GM18517 (cell line): ENCODE measurements at regions not wholly inside any gene's neighbourhood (a gene's known extent, or its start where the extent isn't known, plus 50 kb on each side); places are given as distances from the start of the nearest gene placed in this dataset.
"Not testable (repeated sequence)": the region's sequence is repeated elsewhere in the genome, so short reads cannot be mapped to it uniquely, and the experiment has no call there.

Source experiments
- ATAC-seq: cut with Tn5 transposase; IDR thresholded peaks from one replicate; pipeline ENCODE4 v1.9.1; 2021; ENCODE audit warnings: mild to moderate bottlenecking, moderate library complexity; ENCODE audit not compliant: unreplicated experiment

DNA sequence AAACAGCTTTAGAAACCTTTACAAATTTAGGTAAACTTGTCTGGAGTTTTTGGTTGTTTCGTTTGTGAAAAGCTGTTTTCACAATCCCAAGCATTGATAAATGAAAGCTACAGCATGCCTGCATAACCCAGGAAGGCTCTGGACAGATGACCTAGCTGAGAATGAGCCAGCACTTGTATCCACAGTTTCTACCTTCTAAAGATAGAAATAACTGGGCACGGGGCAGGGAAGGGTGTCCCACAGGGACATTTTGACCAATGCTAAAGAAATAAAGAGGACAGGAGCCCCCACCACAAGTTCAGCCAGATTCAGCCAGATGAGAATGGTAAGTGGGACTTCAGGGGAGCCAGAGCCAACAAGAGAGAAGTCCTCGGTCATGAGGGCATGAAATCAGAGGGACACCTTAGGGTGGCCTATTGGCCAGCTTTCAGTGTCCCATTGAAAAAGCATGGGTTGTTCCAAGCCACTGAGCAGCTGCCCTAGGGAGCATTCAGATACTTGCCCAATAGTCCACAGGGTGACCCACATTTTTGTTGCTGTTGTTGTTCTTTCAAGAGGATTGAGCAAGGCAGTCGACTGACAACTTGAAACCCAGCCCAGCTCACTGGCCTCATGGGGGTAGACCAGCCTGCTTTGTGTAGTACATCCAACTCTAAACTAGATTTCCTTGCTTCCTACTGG, 140.3 kb upstream of the NUDT4 start:
- no peak for ATAC-seq

GRCh38 chr12:93238512-93239262, 139.0 kb upstream of the NUDT4 start:
- not testable (repeated sequence) for ATAC-seq

- not testable (repeated sequence) for ATAC-seq
Measured at GRCh38 chr12:93239789-93240188, 137.9 kb upstream of the NUDT4 start.

DNA sequence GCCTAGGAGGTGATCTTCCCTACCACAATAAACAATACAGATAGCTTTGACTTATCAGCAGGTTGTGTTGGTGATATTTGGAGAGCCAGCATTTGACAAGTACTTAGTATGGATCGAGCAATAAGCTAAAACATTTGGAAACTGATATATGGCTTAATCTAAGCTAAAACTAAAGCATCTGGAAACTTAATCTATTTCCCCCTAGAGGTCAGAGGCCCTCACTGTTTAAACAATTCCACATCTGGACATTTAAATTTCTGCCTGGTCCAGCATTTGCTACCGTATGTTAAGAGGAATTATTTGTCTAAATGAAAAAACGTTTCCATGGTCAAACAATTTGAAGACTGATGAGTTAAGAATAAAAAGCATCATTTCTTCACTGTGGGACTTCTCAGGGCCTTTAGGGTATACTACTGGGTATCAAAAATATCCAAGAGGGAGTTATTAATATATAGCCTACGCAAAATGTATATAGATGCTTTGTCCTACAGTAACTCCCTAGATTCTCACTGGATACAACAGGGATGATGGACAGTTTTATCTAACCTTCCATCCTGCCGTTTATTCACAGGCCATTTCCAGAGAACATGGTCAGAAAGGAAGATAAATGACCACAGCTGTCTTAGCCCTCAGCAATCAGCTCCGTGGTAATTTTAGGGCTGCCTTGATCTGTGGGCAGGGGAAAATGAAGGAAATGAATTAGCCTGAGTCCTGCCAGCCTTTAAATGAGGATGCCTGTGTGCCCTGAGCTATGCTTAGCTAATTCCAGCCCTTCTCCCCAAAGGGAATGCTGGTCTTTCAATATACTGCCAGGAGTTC, 135.4 kb upstream of the NUDT4 start:
- no peak for ATAC-seq

- ATAC-seq: no peak
Measured at GRCh38 chr12:93243382-93243688, 134.4 kb upstream of the NUDT4 start.

GRCh38 chr12:93243689-93244513, 133.8 kb upstream of the NUDT4 start:
- ATAC-seq: peak; percentile 46

- ATAC-seq: peak; percentile 44
Measured at GRCh38 chr12:93244514-93245077, 133.1 kb upstream of the NUDT4 start.

GRCh38 chr12:93245543-93245942, 132.2 kb upstream of the NUDT4 start:
- ATAC-seq: peak; percentile 72

- no peak for ATAC-seq
Measured at GRCh38 chr12:93247313-93247991, 130.3 kb upstream of the NUDT4 start.

GRCh38 chr12:93252221-93252620, 125.5 kb upstream of the NUDT4 start:
- ATAC-seq: no peak

GRCh38 chr12:93254911-93255310, 122.8 kb upstream of the NUDT4 start:
- no peak for ATAC-seq

GRCh38 chr12:93256256-93256969, 121.3 kb upstream of the NUDT4 start:
- no peak for ATAC-seq

GRCh38 chr12:93261505-93262094, 116.1 kb upstream of the NUDT4 start:
- ATAC-seq: no peak

DNA sequence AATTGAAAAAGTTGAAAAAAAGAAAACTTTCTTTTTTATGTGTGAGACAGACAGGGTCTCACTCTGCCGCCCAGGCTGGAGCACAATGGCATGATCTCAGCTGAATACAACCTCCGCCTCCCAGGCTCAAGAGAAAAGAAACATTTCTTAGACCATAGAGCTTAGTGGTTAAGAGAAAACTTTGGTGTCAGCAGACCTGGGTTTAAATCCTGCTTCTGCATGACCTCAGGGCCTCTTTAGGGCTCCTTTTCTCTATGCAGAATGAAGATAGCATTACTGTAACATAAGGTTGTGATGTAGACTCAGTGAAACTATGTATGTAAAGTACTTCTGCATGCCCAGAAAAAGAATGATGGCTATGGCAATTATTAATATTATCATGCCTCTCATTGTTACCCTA, 104.7 kb upstream of the NUDT4 start:
- no peak for ATAC-seq

- ATAC-seq: no peak
Measured at GRCh38 chr12:93273834-93274564, 103.7 kb upstream of the NUDT4 start.

DNA sequence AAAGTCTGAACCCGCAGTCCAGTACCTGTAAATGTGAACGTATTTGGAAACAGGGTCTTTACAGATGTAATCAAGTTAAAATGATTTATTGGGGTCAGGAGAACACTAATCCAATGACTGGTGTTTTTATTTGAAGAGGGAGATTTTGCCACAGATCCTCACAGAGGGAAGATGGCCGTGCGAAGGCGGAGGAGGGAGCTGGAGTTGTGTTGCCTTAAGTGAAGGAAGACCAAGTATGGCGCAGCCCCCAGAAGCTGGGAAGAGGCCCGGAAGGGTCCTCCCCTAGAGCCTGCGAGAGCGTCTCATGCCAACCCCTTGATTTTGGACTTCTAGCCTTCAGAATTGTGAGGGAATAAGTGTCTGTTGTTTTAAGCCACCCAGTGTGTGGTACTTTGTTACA, 102.8 kb upstream of the NUDT4 start:
- no peak for ATAC-seq

DNA sequence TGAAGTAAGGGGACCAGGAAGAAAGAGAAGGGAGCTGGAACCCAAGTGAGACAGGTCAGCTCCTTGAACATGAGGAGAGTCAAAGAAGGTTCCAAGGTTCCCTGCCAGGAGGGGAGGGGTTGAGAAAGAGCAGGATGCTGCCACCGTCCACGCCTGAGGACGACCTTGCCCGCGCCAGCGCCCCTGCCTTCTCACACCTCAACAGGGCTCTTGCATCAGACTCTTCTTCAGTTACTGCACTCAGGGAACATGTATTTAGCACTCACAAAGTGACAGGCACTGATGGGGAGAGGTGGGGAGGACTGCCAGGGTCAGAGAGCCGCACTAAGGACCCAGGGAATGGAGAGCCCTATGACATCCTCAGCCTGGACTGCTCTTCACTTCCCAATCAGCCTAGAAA, 102.1 kb upstream of the NUDT4 start:
- ATAC-seq: no peak
